Right cardiac atrium (tissue), 5 donors: ENCODE measurements at regions not wholly inside any gene's neighbourhood (a gene's known extent, or its start where the extent isn't known, plus 50 kb on each side); places are given as distances from the start of the nearest gene placed in this dataset.

Source experiments
- ATAC-seq, 2 donors: fragments of 200-7000 bp; cut with Tn5 transposase; one replicate each; pipeline versions ENCODE4 v1.8.0 to v1.9.1; 2020; ENCODE audit warnings: moderate library complexity in 2 of 2, mild to moderate bottlenecking in 1 of 2
- DNase-seq, 3 donors: peaks; one replicate each; pipeline ENCODE4 v3.0.0-alpha.2; 2020
- H3K27ac ChIP-seq: one replicate; pipeline ENCODE4 v1.5.1; 2013; ENCODE audit warnings: mild to moderate bottlenecking, low read length, control low read depth, moderate library complexity
- H3K27me3 ChIP-seq: one replicate; pipeline ENCODE4 v1.6.1; 2013; ENCODE audit not compliant: control insufficient read depth, insufficient read depth
- H3K4me1 ChIP-seq: one replicate; pipeline ENCODE4 v1.6.1; 2013; ENCODE audit warnings: low read length; ENCODE audit not compliant: control insufficient read depth, insufficient read depth
- H3K4me3 ChIP-seq: one replicate; pipeline ENCODE4 v1.5.1; 2013; ENCODE audit warnings: low read length, control low read depth
- H3K9me3 ChIP-seq: one replicate; pipeline ENCODE4 v1.6.1; 2013; ENCODE audit warnings: low read length; ENCODE audit not compliant: control insufficient read depth
- WGBS: extraction: QIAGEN DNeasy Blood & Tissue Kit; methylation state at CpG from one replicate; pipeline ENCODE4 v1.1.7; 2013; 5-methylcytosine and 5-hydroxymethylcytosine counted together
- intact Hi-C, 4 donors: fragments of 100-400 bp; cut with DNase I; formaldehyde crosslinking; loops; one replicate each; pipeline versions ENCODE4 v1.11.0 to v1.14.0; 2022 to 2023
- donor health status: healthy with polysubstance abuse.
- donor health status: DM: no; HTN: yes; CAD: no.
- donor health status: DM: no; HTN: no; CAD: no.
- donor health status: DM: no; HTN: yes; CAD: no; lungs with severe emphysema.
- donor health status: DM: yes; HTN: yes; CAD: no.

DNA sequence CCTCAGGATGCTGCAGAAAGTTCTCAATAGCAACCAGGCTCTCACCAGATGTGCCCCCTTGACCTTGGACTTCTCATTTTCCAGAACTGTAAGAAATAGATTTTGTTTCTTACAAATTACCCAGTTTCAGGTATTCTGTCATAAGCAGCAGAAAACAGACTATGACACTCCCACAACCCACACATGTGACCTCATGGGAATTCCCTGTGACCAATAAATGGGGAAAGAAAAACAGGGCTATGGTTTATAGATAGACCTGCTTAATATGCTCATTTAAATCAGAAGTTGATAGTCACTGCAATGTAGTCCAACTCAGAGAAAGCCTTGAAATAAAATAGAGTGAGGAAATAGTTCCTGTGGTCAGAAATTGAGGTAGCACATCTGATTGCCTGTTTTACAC, 380.9 kb upstream of the PTBP2 start:
- no peak overlapping the region for H3K27ac ChIP-seq
- intact Hi-C loops, result no loop called here
- ATAC-seq (no peak), DNase-seq (no peak)
- H3K4me1 ChIP-seq, result no peaks in the 10 kb centered on the region
- H3K27me3 ChIP-seq, result no peaks in the 10 kb centered on the region
- H3K9me3 ChIP-seq, result no peaks in the 10 kb centered on the region
- no peak overlapping the region for H3K4me3 ChIP-seq

DNA sequence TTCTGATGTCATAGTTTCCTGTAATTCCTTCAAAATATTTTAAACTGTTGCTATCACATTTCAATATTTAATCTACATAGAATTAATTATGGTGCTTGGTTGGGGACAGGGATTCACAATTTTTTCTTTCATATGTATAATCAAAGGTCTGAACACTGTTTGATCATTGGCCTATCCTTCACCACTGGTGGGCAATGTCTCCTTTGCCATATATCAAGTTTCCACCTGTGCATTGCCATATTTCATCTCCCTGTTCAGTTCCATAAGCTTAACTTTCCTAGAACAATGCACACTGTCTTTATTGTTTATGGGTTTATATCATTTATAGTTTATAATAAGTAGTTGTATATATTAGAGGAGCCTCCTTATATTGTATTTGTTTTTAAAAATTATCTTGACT, 374.9 kb upstream of the PTBP2 start:
- no peak for DNase-seq
- Histone ChIP-seq H3K4me1 (no peaks in the 10 kb centered on the region), H3K27ac (no peak overlapping the region), H3K27me3 (no peaks in the 10 kb centered on the region), H3K4me3 (no peak overlapping the region), H3K9me3 (no peaks in the 10 kb centered on the region)
- no peak for ATAC-seq
- intact Hi-C loops, result no loop called here

DNA sequence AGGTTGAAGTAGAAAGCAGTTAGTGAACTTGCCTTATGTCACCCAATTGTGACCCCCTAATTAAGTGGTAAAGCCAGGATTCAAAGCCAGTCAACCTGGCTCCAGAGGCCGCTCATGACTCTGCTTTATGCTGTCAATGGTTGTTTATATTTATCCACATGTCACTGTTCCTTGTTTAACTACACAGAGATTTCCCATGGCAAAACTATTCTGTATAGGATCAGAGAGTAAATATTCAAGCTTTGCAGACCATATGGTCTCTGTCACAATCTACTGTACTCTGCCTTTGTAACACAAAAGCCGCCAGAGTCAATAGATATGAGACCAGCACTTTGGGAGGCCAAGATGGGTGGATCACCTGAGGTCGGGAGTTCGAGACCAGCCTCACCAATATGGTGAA, 371.7 kb upstream of the PTBP2 start:
- ATAC-seq (no peak), DNase-seq (no peak)
- Histone ChIP-seq H3K27me3 (no peaks in the 10 kb centered on the region), H3K27ac (no peak overlapping the region), H3K4me1 (no peaks in the 10 kb centered on the region), H3K9me3 (no peaks in the 10 kb centered on the region), H3K4me3 (no peak overlapping the region)
- intact Hi-C loops, result no loop called here
- WGBS, result 88% methylated on average over 4 of the region's 4 CpGs

DNA sequence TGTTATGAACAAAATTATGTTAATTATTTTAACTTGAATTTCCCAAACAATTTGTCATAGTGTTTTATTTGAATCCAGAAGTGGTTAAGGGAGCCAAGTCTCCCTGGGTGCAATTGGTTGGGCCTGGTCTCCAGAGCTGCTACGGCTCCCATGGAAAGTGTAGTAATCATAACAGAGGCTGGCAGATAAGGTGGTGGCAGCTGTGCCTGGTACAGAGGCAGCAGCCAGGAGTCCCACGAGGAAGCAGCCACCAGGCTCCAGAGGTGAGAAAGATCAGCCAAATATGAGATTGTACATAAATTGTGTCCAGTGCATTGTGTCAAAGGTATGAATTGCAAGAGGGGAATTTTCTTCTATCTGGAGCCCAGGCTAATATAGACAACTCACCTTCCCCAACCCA, 368.9 kb upstream of the PTBP2 start:
- Histone ChIP-seq H3K4me1 (no peaks in the 10 kb centered on the region), H3K9me3 (no peaks in the 10 kb centered on the region), H3K27me3 (no peaks in the 10 kb centered on the region), H3K4me3 (no peak overlapping the region), H3K27ac (no peak overlapping the region)
- no peak for ATAC-seq
- intact Hi-C loops, result no loop called here
- WGBS, result 47% methylated on average over 2 of the region's 2 CpGs
- DNase-seq, result peak in 1 of 3 donors; percentile 22

DNA sequence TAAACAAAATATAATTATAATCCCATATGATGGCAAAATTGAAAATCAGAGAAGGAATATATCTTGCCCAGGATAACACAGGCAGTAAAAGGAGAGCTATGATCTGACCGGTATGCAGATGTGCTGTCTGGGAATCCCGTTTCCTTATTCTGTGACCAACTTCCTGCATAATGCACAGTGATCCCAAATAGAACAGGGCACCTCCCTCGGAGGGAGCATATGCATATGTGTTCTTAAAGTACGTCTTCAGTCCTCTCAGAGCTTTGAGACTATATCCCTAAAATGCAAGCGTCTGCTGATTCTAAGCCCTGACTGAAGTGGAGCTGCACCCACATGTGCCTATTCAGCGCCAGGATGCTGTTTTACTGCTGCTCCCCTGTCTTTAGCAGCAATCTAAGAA, 366.1 kb upstream of the PTBP2 start:
- DNase-seq, result no peak
- no peak overlapping the region for H3K27ac ChIP-seq
- 58% methylated on average over 6 of the region's 6 CpGs for WGBS
- H3K27me3 ChIP-seq, result no peaks in the 10 kb centered on the region
- H3K9me3 ChIP-seq, result no peaks in the 10 kb centered on the region
- H3K4me3 ChIP-seq, result no peak overlapping the region
- ATAC-seq, result no peak
- no peaks in the 10 kb centered on the region for H3K4me1 ChIP-seq
- intact Hi-C loops, result no loop called here

DNA sequence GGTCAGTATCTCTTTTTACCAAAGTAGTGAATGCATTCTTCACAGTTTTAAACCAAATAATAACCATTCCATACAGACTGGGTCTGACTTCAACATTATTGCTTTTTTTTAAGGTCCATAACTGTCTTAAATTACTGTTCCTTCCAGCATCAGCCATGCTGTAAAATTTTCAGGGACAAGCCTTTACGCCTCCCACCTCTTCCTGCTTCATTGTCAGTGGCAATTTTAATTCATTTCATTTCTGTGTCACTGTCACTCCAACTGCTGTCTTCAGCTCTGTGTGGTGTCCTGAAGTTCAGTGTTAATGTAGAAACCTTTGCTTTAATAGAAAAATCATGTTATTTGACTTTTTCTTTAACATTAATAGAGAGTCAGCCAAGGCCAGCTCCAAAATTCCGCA, 365.6 kb upstream of the PTBP2 start:
- Histone ChIP-seq H3K4me1 (no peaks in the 10 kb centered on the region), H3K4me3 (no peak overlapping the region), H3K27ac (no peak overlapping the region), H3K9me3 (no peaks in the 10 kb centered on the region), H3K27me3 (no peaks in the 10 kb centered on the region)
- intact Hi-C loops, result no loop called here
- DNase-seq (no peak), ATAC-seq (no peak)
- WGBS, result 86% methylated on average over 2 of the region's 2 CpGs

DNA sequence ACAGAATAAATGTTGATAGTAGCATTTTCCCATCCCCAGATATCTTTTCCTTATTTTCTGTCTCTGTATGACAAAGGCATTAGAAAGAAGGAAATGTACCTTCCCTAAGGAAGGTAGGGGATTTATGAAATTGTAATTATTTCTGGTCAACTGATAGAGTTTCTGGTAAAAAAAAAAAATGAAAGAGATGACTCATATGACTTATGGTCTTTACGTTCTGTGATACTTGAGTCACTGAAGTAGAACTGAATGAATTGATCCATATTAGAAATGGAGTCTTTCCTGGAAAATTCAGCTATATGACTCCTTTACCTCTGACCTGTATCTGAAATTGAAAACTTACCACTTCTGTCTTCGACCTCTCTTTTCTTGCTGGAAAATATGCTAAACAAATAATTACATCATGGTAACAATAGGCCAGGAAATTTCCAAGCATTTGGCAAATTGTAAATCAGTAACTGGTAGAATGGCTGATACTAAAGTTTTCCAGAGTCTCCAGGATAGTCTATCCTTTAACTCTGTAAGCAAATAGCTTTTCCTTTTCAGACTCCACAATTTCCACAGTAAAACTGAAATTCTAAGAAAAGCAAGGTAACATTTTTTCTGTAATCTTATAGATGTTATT, 364.3 kb upstream of the PTBP2 start:
- H3K4me3 ChIP-seq, result no peak overlapping the region
- ATAC-seq (no peak), DNase-seq (no peak)
- WGBS, result 75% methylated on average over 2 of the region's 2 CpGs
- H3K4me1 ChIP-seq, result no peaks in the 10 kb centered on the region
- H3K27me3 ChIP-seq, result no peaks in the 10 kb centered on the region
- no peak overlapping the region for H3K27ac ChIP-seq
- intact Hi-C loops, result no loop called here
- no peaks in the 10 kb centered on the region for H3K9me3 ChIP-seq

DNA sequence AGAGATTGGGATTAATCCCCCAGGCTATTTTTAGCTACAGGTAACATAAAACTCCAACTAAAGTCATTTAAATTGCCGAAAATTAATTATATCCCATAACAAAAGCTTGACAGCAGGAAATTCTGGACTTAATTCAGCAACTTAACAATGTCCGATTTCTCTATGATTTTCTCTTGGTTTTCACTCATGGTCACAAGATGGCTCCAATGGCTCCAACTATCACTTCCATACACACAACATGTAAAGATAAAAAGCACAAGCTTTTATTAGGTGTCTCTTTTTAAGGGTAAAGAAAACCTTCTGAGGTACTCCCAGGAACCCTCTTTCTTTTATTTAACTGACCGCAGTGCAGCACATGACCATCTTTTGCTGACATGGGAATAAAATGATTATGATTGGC, 363.5 kb upstream of the PTBP2 start:
- DNase-seq (no peak), ATAC-seq (no peak)
- Histone ChIP-seq H3K27me3 (no peaks in the 10 kb centered on the region), H3K4me1 (no peaks in the 10 kb centered on the region), H3K4me3 (no peak overlapping the region), H3K27ac (no peak overlapping the region), H3K9me3 (no peaks in the 10 kb centered on the region)
- intact Hi-C loops, result no loop called here
- WGBS, result 93% methylated on average over 3 of the region's 3 CpGs

DNA sequence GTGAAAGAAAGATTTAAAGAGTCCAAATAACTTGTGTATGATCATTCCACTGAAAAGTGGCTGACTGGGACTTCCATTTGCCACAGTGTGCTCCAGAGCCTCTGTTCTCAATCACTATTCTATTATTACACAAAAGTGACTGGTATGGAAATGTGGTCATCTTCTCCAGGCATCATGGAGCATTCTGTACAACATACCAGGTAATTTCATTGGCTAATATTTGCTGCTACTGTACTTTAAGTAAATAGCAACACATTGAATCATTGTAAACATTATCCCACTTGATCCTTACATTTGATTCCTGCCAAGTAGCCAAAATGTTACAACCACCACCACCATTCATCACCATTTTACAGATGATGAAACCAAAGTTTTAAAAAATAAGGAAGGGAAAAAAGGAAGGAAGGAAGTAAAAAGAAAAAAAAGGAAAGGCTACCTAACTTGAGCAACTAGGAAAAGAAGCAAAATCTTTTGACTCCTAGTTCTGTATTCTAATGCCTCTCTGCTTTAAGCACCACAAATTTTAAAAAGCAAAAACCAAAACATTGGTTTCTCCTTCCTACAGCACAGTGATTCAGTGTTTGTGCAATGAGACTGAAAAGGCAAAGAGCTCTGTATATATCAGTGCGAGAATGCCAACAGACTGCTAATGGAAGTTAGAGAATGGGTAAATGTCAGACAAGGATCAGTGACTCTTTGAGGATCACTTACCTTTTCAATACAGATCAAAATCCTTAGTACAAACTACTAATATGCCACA, 361.4 kb upstream of the PTBP2 start:
- Histone ChIP-seq H3K9me3 (no peaks in the 10 kb centered on the region), H3K27ac (no peak overlapping the region), H3K4me3 (no peak overlapping the region), H3K27me3 (no peaks in the 10 kb centered on the region), H3K4me1 (no peaks in the 10 kb centered on the region)
- intact Hi-C loops, result no loop called here
- 95% methylated on average over 1 of the region's 1 CpG for WGBS
- DNase-seq, result no peak
- ATAC-seq, result no peak

DNA sequence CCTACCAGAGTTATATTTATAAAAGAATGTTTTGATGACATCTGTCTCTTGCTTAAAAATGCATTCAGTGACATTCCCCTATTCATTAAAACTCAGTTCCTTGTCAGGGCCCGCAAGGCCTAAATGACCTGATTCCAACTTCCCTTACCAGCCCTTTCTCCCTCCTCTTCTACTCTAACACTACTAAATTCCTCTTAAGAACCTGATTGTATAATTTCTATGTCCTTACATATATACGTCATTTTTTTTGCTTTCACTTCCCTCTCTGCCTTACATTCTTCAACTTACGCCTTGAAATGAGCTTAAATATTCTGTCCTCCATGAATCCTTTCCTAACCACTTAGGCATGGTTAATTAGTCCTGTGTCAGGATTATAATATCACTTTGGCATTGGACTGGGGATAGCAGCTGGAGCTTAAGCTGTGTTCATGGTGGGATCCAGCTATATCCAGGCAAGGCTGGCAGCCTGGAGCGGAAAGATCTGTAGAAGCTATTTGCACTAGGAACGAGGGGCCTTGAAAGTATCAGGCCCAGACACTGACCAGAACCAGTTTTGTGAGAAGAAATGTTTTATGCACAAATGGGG, 360.2 kb upstream of the PTBP2 start:
- Histone ChIP-seq H3K27me3 (no peaks in the 10 kb centered on the region), H3K4me3 (no peak overlapping the region), H3K27ac (no peak overlapping the region), H3K4me1 (no peaks in the 10 kb centered on the region), H3K9me3 (no peaks in the 10 kb centered on the region)
- intact Hi-C loops, result no loop called here
- ATAC-seq, result no peak
- WGBS, result 89% methylated on average over 5 of the region's 5 CpGs
- DNase-seq, result no peak

DNA sequence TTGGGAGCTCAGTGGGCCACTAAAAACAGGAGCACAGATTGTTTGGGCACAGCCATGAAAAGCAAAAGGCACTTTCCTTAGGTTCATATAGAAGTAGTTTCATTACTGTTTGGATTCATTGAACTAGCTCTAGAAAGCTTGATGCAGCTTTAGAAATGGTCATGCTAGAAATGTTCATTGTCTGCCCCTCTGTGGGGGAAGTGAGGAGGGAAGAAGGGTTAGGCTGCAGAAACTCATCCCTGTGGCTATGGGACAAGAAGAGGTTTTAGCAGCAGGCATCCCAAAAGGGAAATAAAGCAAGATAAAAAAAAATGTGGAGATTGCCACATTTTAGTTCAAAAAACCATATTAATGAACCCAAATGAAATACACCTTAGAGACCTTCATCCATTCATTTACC, 359.6 kb upstream of the PTBP2 start:
- Histone ChIP-seq H3K4me3 (no peak overlapping the region), H3K9me3 (no peaks in the 10 kb centered on the region), H3K27ac (no peak overlapping the region), H3K4me1 (no peaks in the 10 kb centered on the region), H3K27me3 (no peaks in the 10 kb centered on the region)
- ATAC-seq, result no peak
- DNase-seq, result no peak
- intact Hi-C loops, result no loop called here

DNA sequence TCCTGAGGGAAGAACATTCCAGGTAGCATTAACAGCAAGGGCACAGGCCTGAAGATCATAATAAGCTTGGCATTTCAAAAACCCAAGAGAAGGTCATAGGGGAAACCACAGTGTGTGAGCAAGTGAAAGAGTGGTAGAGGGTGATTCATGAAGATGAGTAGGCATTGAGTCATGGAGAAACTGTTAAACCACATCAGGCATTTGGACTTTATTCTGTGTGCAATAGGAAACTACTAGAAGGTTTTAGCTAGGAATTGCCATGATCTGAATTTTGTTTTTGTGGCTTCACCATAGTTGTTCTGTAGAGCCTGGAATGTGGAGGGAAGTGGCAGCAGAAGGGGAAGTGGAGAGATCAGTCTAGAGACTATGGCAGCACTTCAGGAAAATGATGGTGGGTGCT, 359.0 kb upstream of the PTBP2 start:
- H3K27ac ChIP-seq, result no peak overlapping the region
- no peak for ATAC-seq

More for the DNA sequence above, 359.0 kb upstream of the PTBP2 start:
- intact Hi-C loops, result no loop called here
- Histone ChIP-seq H3K4me3 (no peak overlapping the region), H3K4me1 (no peaks in the 10 kb centered on the region), H3K9me3 (no peaks in the 10 kb centered on the region), H3K27me3 (no peaks in the 10 kb centered on the region)
- DNase-seq, result no peak
